ENCODE measurements at regions not wholly inside any gene's neighbourhood (a gene's known extent, or its start where the extent isn't known, plus 50 kb on each side); places are given as distances from the start of the nearest gene placed in this dataset.

GRCh38 chr9:7508516-7508915, 291.1 kb downstream of the DMAC1 start:
- Histone ChIP-seq H3K4me3 (IDR thresholded peaks at IDR 0.05; ENCODE audit: insufficient read depth, low read depth, low read length) (no peak overlapping the region), H3K27me3 (ENCODE audit: insufficient read depth, low read depth) (no peaks in the 10 kb centered on the region), H3K27ac (no peak overlapping the region), H2AFZ (ENCODE audit: low read depth) (no peak overlapping the region), H3K9ac (no peak overlapping the region), H3K79me2 (ENCODE audit: insufficient read depth, low read depth) (no peaks in the 10 kb centered on the region), H3K4me2 (no peak overlapping the region), H3K36me3 (ENCODE audit: insufficient read depth) (no peaks in the 10 kb centered on the region), H4K20me1 (ENCODE audit: insufficient read depth) (no peaks in the 10 kb centered on the region), H3K4me1 (ENCODE audit: low read depth, poor library complexity, severe bottlenecking) (no peaks in the 10 kb centered on the region)
- TF ChIP-seq, protein P1, sequence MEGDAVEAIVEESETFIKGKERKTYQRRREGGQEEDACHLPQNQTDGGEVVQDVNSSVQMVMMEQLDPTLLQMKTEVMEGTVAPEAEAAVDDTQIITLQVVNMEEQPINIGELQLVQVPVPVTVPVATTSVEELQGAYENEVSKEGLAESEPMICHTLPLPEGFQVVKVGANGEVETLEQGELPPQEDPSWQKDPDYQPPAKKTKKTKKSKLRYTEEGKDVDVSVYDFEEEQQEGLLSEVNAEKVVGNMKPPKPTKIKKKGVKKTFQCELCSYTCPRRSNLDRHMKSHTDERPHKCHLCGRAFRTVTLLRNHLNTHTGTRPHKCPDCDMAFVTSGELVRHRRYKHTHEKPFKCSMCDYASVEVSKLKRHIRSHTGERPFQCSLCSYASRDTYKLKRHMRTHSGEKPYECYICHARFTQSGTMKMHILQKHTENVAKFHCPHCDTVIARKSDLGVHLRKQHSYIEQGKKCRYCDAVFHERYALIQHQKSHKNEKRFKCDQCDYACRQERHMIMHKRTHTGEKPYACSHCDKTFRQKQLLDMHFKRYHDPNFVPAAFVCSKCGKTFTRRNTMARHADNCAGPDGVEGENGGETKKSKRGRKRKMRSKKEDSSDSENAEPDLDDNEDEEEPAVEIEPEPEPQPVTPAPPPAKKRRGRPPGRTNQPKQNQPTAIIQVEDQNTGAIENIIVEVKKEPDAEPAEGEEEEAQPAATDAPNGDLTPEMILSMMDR (conservative IDR thresholded peaks at IDR 0.05; ENCODE audit: low read depth, low read length), result no peak

DNA sequence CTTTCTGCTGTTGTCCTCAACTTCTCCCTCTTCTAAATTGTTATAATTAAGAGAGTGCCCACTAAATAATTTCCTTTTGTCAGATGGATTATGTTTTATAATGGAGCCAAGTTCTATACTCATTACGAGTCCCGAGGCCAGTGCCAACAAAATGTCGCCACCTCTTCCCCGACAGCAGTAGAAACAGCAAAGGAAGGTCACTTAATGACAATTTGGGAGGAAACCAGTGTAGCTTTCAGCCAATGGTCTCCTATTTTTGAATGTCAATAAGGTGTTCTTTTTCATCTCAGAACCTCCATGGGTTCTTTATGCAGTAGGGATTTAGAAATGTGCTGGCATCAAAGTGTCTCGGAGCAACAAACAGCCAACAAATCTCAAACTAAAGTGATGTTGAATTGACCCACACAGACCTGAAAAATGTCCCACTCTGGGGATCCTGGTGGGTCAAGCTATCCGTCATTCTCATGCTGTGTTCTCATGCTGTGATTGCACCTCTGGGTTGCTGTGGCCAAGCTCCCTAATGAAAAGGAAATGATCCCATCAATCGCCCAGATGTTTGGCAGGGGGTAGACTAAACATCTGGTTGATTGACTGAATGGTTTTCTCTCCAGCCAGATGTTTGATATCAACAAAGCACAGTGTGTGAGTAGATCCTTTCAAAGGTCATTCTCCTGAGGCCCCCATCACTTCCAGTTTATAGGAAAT, 291.9 kb downstream of the DMAC1 start:
- H2AFZ ChIP-seq (ENCODE audit: low read depth), result no peak overlapping the region
- no peaks in the 10 kb centered on the region for H3K36me3 ChIP-seq (ENCODE audit: insufficient read depth)
- no peak overlapping the region for H3K9ac ChIP-seq
- H3K4me1 ChIP-seq (ENCODE audit: low read depth, poor library complexity, severe bottlenecking), result no peaks in the 10 kb centered on the region
- H3K27ac ChIP-seq, result no peak overlapping the region
- no peak overlapping the region for H3K4me3 ChIP-seq (IDR thresholded peaks at IDR 0.05; ENCODE audit: insufficient read depth, low read depth, low read length)
- H3K79me2 ChIP-seq (ENCODE audit: insufficient read depth, low read depth), result no peaks in the 10 kb centered on the region
- H3K4me2 ChIP-seq, result no peak overlapping the region
- H3K27me3 ChIP-seq (ENCODE audit: insufficient read depth, low read depth), result no peaks in the 10 kb centered on the region
- no peaks in the 10 kb centered on the region for H4K20me1 ChIP-seq (ENCODE audit: insufficient read depth)
- TF ChIP-seq, protein P1 (conservative IDR thresholded peaks at IDR 0.05; ENCODE audit: low read depth, low read length), result no peak

DNA sequence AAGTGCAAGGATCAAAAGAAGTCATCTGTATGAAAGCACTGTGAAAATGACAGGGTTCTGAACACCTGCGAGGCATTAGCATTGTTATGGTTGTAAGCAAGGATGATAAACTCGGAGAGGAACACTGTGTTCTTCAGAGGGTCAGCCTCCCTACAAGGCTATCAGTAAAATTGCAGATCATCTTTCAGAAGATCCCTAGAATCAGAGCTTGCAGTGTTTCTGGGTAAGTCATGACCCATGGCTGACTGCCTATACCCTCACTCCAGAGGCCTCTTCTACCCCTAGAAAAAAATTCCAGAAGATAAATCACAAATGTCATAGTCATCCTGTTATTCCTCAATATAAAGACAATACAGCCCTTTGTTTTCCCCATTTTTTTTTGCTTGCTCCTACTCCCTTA, 292.6 kb downstream of the DMAC1 start:
- H3K36me3 ChIP-seq (ENCODE audit: insufficient read depth), result no peaks in the 10 kb centered on the region
- no peak overlapping the region for H2AFZ ChIP-seq (ENCODE audit: low read depth)
- no peaks in the 10 kb centered on the region for H3K4me1 ChIP-seq (ENCODE audit: low read depth, poor library complexity, severe bottlenecking)
- no peak overlapping the region for H3K27ac ChIP-seq
- H4K20me1 ChIP-seq (ENCODE audit: insufficient read depth), result no peaks in the 10 kb centered on the region
- no peak overlapping the region for H3K4me2 ChIP-seq
- no peaks in the 10 kb centered on the region for H3K79me2 ChIP-seq (ENCODE audit: insufficient read depth, low read depth)
- H3K27me3 ChIP-seq (ENCODE audit: insufficient read depth, low read depth), result no peaks in the 10 kb centered on the region
- TF ChIP-seq, protein P1 (conservative IDR thresholded peaks at IDR 0.05; ENCODE audit: low read depth, low read length), result no peak
- no peak overlapping the region for H3K4me3 ChIP-seq (IDR thresholded peaks at IDR 0.05; ENCODE audit: insufficient read depth, low read depth, low read length)
- H3K9ac ChIP-seq, result no peak overlapping the region

DNA sequence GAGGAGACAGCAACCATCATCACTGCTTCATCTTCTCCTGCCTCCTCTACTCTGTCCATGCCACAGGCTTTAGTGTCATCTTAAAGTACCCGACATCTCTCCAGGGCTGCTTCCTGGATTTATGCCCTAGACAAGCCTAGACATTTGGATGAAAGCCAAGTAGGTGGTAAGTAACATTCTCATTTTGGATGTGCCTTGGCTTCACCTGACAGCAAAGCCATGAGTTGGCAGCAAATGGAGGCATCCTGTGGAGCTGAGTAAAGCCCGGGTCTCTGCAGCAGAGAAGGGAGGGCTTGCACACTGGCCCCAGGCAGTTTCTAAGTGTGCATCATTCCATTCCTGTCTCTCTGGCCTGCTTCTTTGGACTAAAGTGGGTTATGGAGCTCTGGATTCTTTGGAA, 299.1 kb downstream of the DMAC1 start:
- no peaks in the 10 kb centered on the region for H4K20me1 ChIP-seq (ENCODE audit: insufficient read depth)
- no peaks in the 10 kb centered on the region for H3K79me2 ChIP-seq (ENCODE audit: insufficient read depth, low read depth)
- no peak overlapping the region for H3K9ac ChIP-seq
- TF ChIP-seq, protein P1 (conservative IDR thresholded peaks at IDR 0.05; ENCODE audit: low read depth, low read length), result no peak
- no peaks in the 10 kb centered on the region for H3K4me1 ChIP-seq (ENCODE audit: low read depth, poor library complexity, severe bottlenecking)
- no peak overlapping the region for H3K4me3 ChIP-seq (IDR thresholded peaks at IDR 0.05; ENCODE audit: insufficient read depth, low read depth, low read length)
- no peak overlapping the region for H3K4me2 ChIP-seq
- H3K27me3 ChIP-seq (ENCODE audit: insufficient read depth, low read depth), result no peaks in the 10 kb centered on the region
- H3K27ac ChIP-seq, result no peak overlapping the region
- no peaks in the 10 kb centered on the region for H3K36me3 ChIP-seq (ENCODE audit: insufficient read depth)
- H2AFZ ChIP-seq (ENCODE audit: low read depth), result no peak overlapping the region

All from KMS-11 (cell line).